ENCODE measurements at regions not wholly inside any gene's neighbourhood (a gene's known extent, or its start where the extent isn't known, plus 50 kb on each side); places are given as distances from the start of the nearest gene placed in this dataset.
"Not testable (repeated sequence)": the region's sequence is repeated elsewhere in the genome, so short reads cannot be mapped to it uniquely, and the experiment has no call there.

- H3K4me3 ChIP-seq, result no peak overlapping the region
- DNase-seq (ENCODE audit: low read depth in 1 of 2, low spot score in 2 of 2), result no peak
- H3K27me3 ChIP-seq (replicated peaks), result no peaks in the 10 kb centered on the region
- no peaks in the 10 kb centered on the region for H3K4me1 ChIP-seq (replicated peaks)
- H3K27ac ChIP-seq, result no peak overlapping the region
- H3K9me3 ChIP-seq (replicated peaks), result no peaks in the 10 kb centered on the region
- no peaks in the 10 kb centered on the region for H3K36me3 ChIP-seq
Observed at GRCh38 chr12:85448031-85448430, 168.0 kb downstream of the ALX1 start.

GRCh38 chr12:85448548-85449139 is 168.6 kb downstream of the ALX1 start:
- Histone ChIP-seq H3K36me3 (no peaks in the 10 kb centered on the region), H3K27me3 (replicated peaks) (no peaks in the 10 kb centered on the region), H3K9me3 (replicated peaks) (no peaks in the 10 kb centered on the region), H3K4me3 (no peak overlapping the region), H3K4me1 (replicated peaks) (no peaks in the 10 kb centered on the region), H3K27ac (no peak overlapping the region)
- no peak for DNase-seq (ENCODE audit: low read depth in 1 of 2, low spot score in 2 of 2)

DNA sequence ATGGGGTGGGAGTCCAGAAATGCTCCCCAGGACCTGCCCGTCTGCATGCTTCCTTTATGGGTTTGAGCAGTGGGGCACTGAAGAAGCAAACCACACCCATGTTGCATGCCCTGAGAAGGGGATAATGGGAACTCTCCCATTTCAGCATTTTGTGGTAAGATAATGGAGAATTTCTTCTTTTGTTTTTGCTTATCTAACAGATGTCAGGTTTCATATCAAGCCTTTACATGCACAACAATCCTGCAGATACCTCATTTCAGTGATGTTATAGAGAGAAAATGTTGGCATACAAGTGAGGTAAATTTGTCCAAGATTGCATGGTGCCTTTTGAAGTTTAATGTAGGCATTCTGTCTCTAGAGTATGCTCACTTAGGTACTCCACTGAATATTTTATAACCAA is 177.0 kb downstream of the ALX1 start:
- no peak for DNase-seq (ENCODE audit: low read depth in 1 of 2, low spot score in 2 of 2)
- H3K27ac ChIP-seq, result no peak overlapping the region
- H3K27me3 ChIP-seq (replicated peaks), result no peaks in the 10 kb centered on the region
- no peaks in the 10 kb centered on the region for H3K36me3 ChIP-seq
- H3K4me1 ChIP-seq (replicated peaks), result no peaks in the 10 kb centered on the region
- no peak overlapping the region for H3K4me3 ChIP-seq
- no peaks in the 10 kb centered on the region for H3K9me3 ChIP-seq (replicated peaks)

DNA sequence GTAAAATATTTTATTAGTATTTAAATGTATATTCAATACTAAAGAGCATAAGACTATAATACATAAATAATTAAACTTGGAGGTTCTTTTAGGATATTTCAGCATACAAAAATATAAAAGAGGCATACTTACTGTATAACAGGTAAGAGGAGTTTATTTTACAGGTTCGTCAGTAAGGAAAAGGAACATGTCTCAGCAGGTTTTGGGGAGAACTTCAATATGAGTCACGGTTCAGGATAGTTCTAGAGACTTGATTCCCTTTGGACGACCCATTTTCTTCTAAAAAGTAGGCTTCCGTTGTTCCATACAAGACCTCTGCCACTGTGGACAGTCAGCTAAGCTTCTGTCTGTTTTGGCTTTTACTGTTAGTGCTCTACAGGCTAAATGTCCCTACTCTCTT is 181.1 kb downstream of the ALX1 start:
- no peaks in the 10 kb centered on the region for H3K36me3 ChIP-seq
- no peak overlapping the region for H3K4me3 ChIP-seq
- H3K27me3 ChIP-seq (replicated peaks), result no peaks in the 10 kb centered on the region
- no peaks in the 10 kb centered on the region for H3K4me1 ChIP-seq (replicated peaks)
- no peak overlapping the region for H3K27ac ChIP-seq
- no peaks in the 10 kb centered on the region for H3K9me3 ChIP-seq (replicated peaks)
- DNase-seq (ENCODE audit: low read depth in 1 of 2, low spot score in 2 of 2), result no peak

DNA sequence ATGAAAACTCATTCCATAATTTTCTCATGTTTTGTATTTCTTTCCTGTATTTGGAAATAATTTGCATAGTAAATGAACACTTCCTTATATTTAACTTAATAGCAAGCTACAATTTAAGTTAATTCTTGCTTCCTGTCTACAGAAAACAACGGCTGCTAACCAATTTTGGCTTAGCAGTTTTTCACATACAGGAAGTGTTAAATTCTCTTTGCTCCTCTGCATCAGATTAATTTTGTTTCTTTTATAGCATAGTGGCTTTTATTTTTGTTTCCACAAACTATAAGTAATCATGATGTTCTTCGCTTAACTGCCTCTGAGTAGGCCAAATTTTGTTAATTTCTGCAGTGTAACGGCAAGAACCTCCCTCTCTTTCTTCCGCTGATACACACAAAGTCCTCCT is 182.9 kb downstream of the ALX1 start:
- Histone ChIP-seq H3K27ac (no peak overlapping the region), H3K4me3 (no peak overlapping the region), H3K4me1 (replicated peaks) (no peaks in the 10 kb centered on the region), H3K36me3 (no peaks in the 10 kb centered on the region), H3K9me3 (replicated peaks) (no peaks in the 10 kb centered on the region), H3K27me3 (replicated peaks) (no peaks in the 10 kb centered on the region)
- no peak for DNase-seq (ENCODE audit: low read depth in 1 of 2, low spot score in 2 of 2)

GRCh38 chr12:85466890-85467289 is 186.9 kb downstream of the ALX1 start:
- Histone ChIP-seq H3K4me3 (no peak overlapping the region), H3K27me3 (replicated peaks) (no peaks in the 10 kb centered on the region), H3K36me3 (no peaks in the 10 kb centered on the region), H3K9me3 (replicated peaks) (no peaks in the 10 kb centered on the region), H3K27ac (no peak overlapping the region), H3K4me1 (replicated peaks) (no peaks in the 10 kb centered on the region)
- no peak for DNase-seq (ENCODE audit: low read depth in 1 of 2, low spot score in 2 of 2)

DNA sequence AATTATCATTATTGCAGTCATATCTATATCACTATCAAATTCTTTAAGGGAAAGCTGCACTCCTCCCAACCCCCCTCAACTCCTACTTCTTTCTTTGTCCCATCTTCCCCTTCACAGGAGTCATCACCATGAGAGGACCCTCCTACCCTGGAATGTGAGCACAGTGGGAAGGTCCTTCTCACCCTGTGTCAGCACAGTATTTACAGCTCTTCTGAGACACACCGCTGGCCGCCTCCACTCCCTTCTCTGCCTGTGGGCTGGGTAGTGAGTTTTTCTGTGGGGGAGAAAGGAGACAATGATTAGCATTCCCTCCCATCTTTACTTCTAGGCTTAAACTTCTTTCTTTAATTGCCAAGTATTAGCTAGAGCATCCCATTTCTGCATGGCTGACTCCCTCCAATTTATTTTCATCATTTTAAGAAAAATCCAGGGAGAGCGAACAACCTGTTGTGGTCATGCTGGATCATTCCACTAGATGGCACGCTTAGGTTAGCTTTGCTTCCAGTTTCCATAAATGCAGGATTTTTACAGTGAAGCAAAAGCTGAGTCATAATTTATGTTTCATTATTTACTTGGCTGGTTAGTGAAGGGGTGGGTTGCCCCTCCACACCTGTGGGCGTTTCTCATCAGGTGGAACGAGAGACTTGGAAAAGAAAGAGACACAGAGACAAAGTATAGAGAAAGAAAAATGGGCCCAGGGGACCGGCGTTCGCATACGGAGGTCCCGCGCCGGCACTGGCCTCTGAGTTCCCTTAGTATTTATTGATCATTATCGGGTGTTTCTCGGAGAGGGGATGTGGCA is 188.5 kb downstream of the ALX1 start:
- Histone ChIP-seq H3K4me3 (no peak overlapping the region), H3K4me1 (replicated peaks) (no peaks in the 10 kb centered on the region), H3K27me3 (replicated peaks) (no peaks in the 10 kb centered on the region), H3K36me3 (no peaks in the 10 kb centered on the region), H3K27ac (no peak overlapping the region), H3K9me3 (replicated peaks) (no peaks in the 10 kb centered on the region)
- DNase-seq (ENCODE audit: low read depth in 1 of 2, low spot score in 2 of 2), result peak in 1 of 2 experiments; percentile 1

DNA sequence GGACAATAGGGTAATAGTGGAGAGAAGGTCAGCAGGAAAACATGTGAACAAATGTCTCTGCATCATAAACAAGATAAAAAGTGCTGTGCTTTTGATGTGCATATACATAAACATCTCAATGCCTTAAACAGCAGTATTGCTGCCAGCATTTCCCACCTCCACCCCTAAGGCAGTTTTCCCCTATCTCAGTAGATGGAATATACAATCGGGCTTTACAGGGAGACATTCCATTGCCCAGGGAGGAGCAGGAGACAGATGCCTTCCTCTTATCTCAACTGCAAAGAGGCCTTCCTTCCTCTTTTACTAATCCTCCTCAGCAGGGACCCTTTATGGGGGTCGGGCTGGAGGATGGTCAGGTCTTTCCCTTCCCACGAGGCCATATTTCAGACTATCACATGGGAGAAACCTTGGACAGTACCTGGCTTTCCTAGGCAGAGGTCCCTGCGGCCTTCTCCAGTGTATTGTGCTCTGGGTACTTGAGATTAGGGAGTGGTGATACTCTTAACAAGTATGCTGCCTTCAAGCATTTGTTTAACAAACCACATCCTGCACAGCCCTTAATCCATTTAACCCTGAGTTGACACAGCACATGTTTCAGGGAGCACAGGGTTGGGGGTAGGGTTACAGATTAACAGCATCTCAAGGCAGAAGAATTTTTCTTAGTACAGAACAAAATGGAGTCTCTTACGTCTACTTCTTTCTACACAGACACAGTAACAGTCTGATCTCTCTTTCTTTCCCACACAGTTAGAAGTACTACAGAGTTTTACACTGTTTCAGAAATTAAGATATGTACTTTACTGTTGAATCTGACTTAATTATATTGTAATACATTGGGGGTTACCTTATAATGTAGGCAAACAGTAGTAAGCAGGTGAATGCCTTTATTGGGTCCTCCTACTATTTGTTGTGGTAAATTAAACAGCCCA is 189.4 kb downstream of the ALX1 start:
- not testable (repeated sequence) for DNase-seq (ENCODE audit: low read depth in 1 of 2, low spot score in 2 of 2); H3K4me3 ChIP-seq; H3K9me3 ChIP-seq (replicated peaks); H3K4me1 ChIP-seq (replicated peaks); H3K36me3 ChIP-seq; H3K27ac ChIP-seq; H3K27me3 ChIP-seq (replicated peaks)

GRCh38 chr12:85475277-85475676 is 195.3 kb downstream of the ALX1 start:
- not testable (repeated sequence) for H3K27ac ChIP-seq; H3K4me3 ChIP-seq; H3K9me3 ChIP-seq (replicated peaks); H3K36me3 ChIP-seq; DNase-seq (ENCODE audit: low read depth in 1 of 2, low spot score in 2 of 2); H3K27me3 ChIP-seq (replicated peaks); H3K4me1 ChIP-seq (replicated peaks)

DNA sequence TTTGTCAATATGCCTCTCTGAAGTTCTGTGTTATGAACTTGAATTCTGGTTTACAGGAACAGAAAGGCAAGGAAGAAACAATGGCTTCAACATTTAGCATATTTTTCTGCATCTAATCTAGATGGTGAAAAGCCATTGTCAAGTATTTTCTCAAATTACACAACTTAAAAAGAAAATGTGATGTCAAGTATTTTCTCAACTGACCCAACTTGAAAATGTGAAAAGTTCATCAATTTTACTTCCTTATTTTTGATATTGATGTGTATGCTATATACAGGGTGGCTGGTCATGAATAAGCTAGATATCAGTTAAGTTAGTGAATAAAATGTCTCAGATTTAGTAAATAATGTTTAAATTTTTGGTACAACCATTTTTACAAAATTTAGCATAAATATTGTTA is 196.7 kb downstream of the ALX1 start:
- H3K4me3 ChIP-seq, result no peak overlapping the region
- H3K36me3 ChIP-seq, result no peaks in the 10 kb centered on the region
- H3K27ac ChIP-seq, result no peak overlapping the region
- H3K4me1 ChIP-seq (replicated peaks), result no peaks in the 10 kb centered on the region
- H3K9me3 ChIP-seq (replicated peaks), result no peaks in the 10 kb centered on the region
- no peaks in the 10 kb centered on the region for H3K27me3 ChIP-seq (replicated peaks)
- DNase-seq (ENCODE audit: low read depth in 1 of 2, low spot score in 2 of 2), result no peak

- no peak for DNase-seq (ENCODE audit: low read depth in 1 of 2, low spot score in 2 of 2)
- Histone ChIP-seq H3K27ac (no peak overlapping the region), H3K36me3 (no peaks in the 10 kb centered on the region), H3K4me3 (no peak overlapping the region), H3K9me3 (replicated peaks) (no peaks in the 10 kb centered on the region), H3K4me1 (replicated peaks) (no peaks in the 10 kb centered on the region), H3K27me3 (replicated peaks) (no peaks in the 10 kb centered on the region)
Observed at GRCh38 chr12:85484387-85484786, 204.4 kb downstream of the ALX1 start.

- Histone ChIP-seq H3K36me3 (no peaks in the 10 kb centered on the region), H3K9me3 (replicated peaks) (no peaks in the 10 kb centered on the region), H3K27ac (no peak overlapping the region), H3K27me3 (replicated peaks) (no peaks in the 10 kb centered on the region), H3K4me3 (no peak overlapping the region), H3K4me1 (replicated peaks) (no peaks in the 10 kb centered on the region)
- no peak for DNase-seq (ENCODE audit: low read depth in 1 of 2, low spot score in 2 of 2)
Observed at GRCh38 chr12:85489194-85489593, 209.2 kb downstream of the ALX1 start.

GRCh38 chr12:85504164-85504563 is 224.1 kb downstream of the ALX1 start:
- Histone ChIP-seq H3K27ac (no peak overlapping the region), H3K36me3 (no peaks in the 10 kb centered on the region), H3K4me1 (replicated peaks) (no peaks in the 10 kb centered on the region), H3K9me3 (replicated peaks) (no peaks in the 10 kb centered on the region), H3K27me3 (replicated peaks) (no peaks in the 10 kb centered on the region), H3K4me3 (no peak overlapping the region)
- no peak for DNase-seq (ENCODE audit: low read depth in 1 of 2, low spot score in 2 of 2)

DNA sequence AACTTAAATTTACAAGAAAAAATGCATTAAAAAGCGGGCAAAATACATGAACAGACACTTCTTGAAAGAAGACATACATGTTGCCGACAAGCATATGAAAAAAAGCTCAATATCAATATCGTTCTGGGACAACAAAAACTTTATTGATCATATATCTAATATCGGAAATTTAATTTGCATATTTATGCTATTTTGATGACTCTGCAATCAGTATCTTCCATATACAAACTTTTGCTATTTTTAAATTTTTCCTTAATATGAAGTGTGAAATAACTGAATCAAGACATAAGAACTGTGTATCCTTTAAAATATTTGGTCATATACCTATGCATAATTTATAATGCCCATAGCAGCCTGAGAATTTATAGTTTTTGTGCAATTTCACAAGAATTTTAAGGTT is 224.6 kb downstream of the ALX1 start:
- H3K4me1 ChIP-seq (replicated peaks), result no peaks in the 10 kb centered on the region
- H3K27me3 ChIP-seq (replicated peaks), result no peaks in the 10 kb centered on the region
- H3K27ac ChIP-seq, result no peak overlapping the region
- DNase-seq (ENCODE audit: low read depth in 1 of 2, low spot score in 2 of 2), result no peak
- no peaks in the 10 kb centered on the region for H3K36me3 ChIP-seq
- no peak overlapping the region for H3K4me3 ChIP-seq
- H3K9me3 ChIP-seq (replicated peaks), result no peaks in the 10 kb centered on the region
